K562 (cell line): ENCODE measurements at regions not wholly inside any gene's neighbourhood (a gene's known extent, or its start where the extent isn't known, plus 50 kb on each side); places are given as distances from the start of the nearest gene placed in this dataset.

ENCODE experiments used
- ATAC-seq: fragments of 200-7000 bp; cut with Tn5 transposase; 3 replicates; pipeline ENCODE4 v1.9.1; 2020; ENCODE audit warnings: moderate library complexity
- BruUV-seq: library from RNA; stranded (reverse); fragments of 400-500 nt; replicated peaks from 2 replicates; lab custom pipeline; 2021; lab: Mats Ljungman, UMichigan
- CTCF ChIA-PET: fragments of 300-600 bp; formaldehyde crosslinking; extraction: SDS; loops from one replicate; lab custom pipeline; 2021; ENCODE audit warnings: low intra/inter-chr PET ratio; lab: Yijun Ruan, JAX
- POLR2A ChIA-PET: fragments of 300-600, 350-650 bp; sonication (Branson Sonifier 250); formaldehyde crosslinking; extraction: SDS; loops from one replicate; lab custom pipeline; 2021; ENCODE audit warnings: antibody characterized with exemption, inconsistent platforms; lab: Yijun Ruan, JAX
- DNase-seq, 4 experiments: peaks; one replicate each; pipeline versions ENCODE4 v3.0.0 to v3.0.0-alpha.2; 2011 to 2018; ENCODE audit warnings: low spot score in 3 of 4, mixed read lengths in 3 of 4; ENCODE audit errors: extremely low read depth in 1 of 4
- FAIRE-seq: peaks from 2 replicates; lab custom pipeline; 2011; peaks lifted over from hg19 to GRCh38; lab: Jason Lieb, UNC
- H2AFZ ChIP-seq: 2 replicates; pipeline ENCODE4 v1.6.0; 2011; ENCODE audit warnings: low read depth, low read length, control low read depth, inconsistent platforms
- H3K27ac ChIP-seq: fragments of 200-600 bp; 3 replicates; pipeline ENCODE4 v1.8.0; 2011; ENCODE audit warnings: low read depth, mild to moderate bottlenecking, control low read depth, inconsistent platforms, low read length, moderate library complexity, mixed read lengths; ENCODE audit errors: extremely low read depth
- H3K27me3 ChIP-seq, 2 experiments: fragments of 300-600 bp in 1 of 2; 2 replicates in 1 of 2; 3 replicates in 1 of 2; pipeline versions ENCODE4 v1.6.0 to v1.8.0; 2011; ENCODE audit warnings: inconsistent platforms in 2 of 2, low read length in 2 of 2, mild to moderate bottlenecking in 1 of 2, mixed read lengths in 1 of 2, moderate library complexity in 1 of 2; ENCODE audit not compliant: control insufficient read depth in 2 of 2, insufficient read depth in 2 of 2
- H3K36me3 ChIP-seq: fragments of 300-600 bp; 3 replicates; pipeline ENCODE4 v1.8.0; 2011; ENCODE audit warnings: mild to moderate bottlenecking, low read length, inconsistent platforms; ENCODE audit not compliant: control insufficient read depth, insufficient read depth
- H3K4me1 ChIP-seq, 2 experiments: fragments of 200-600 bp in 1 of 2; replicated peaks in 1 of 2; 2 replicates in 1 of 2; 3 replicates in 1 of 2; pipeline versions ENCODE4 v1.5.1 to v1.8.0; 2011; ENCODE audit warnings: inconsistent platforms in 2 of 2, low read length in 2 of 2, mild to moderate bottlenecking in 1 of 2, mixed read lengths in 1 of 2, moderate library complexity in 1 of 2; ENCODE audit not compliant: control insufficient read depth in 2 of 2, insufficient read depth in 2 of 2
- H3K4me2 ChIP-seq: 2 replicates; pipeline ENCODE4 v1.6.1; 2011; ENCODE audit warnings: low read length, control low read depth, inconsistent platforms, mixed read lengths; ENCODE audit not compliant: insufficient read depth
- H3K4me3 ChIP-seq: fragments of 200-600 bp; sonication (generic), shearing (Covaris generic); 2 replicates; pipeline ENCODE4 v1.5.1; 2016; ENCODE audit warnings: control low read depth, inconsistent platforms
- H3K79me2 ChIP-seq: fragments of 200-600 bp; 3 replicates; pipeline ENCODE4 v1.8.0; 2011; ENCODE audit warnings: low read length, inconsistent platforms; ENCODE audit not compliant: control insufficient read depth, insufficient read depth
- H3K9ac ChIP-seq, 2 experiments: 2 replicates each; pipeline versions ENCODE4 v1.6.0 to v1.6.1; 2011; ENCODE audit warnings: low read depth in 2 of 2, low read length in 2 of 2, control low read depth in 1 of 2, inconsistent platforms in 1 of 2, mild to moderate bottlenecking in 1 of 2, mixed read lengths in 1 of 2; ENCODE audit not compliant: insufficient read depth in 1 of 2
- H3K9me1 ChIP-seq: one replicate; pipeline ENCODE4 v1.6.0; 2011; ENCODE audit warnings: inconsistent platforms, mild to moderate bottlenecking, low read length, moderate library complexity; ENCODE audit not compliant: control insufficient read depth, insufficient read depth
- H3K9me3 ChIP-seq: replicated peaks from 2 replicates; pipeline ENCODE4 v1.5.1; 2011; ENCODE audit warnings: low read depth, low read length, inconsistent platforms; ENCODE audit not compliant: control insufficient read depth, insufficient read depth
- H4K20me1 ChIP-seq: replicated peaks from 2 replicates; pipeline ENCODE4 v1.6.1; 2011; ENCODE audit warnings: low read length, inconsistent platforms, mixed read lengths; ENCODE audit not compliant: control insufficient read depth, insufficient read depth
- ETV1 ChIP-seq: fragments of 450-650 bp; conservative IDR thresholded peaks from 2 replicates; pipeline ENCODE4 v1.6.1; 2016; ENCODE audit warnings: missing genetic modification characterization, control low read depth, low read depth, missing compliant biosample characterization
- FOSL1 ChIP-seq: fragments of 200-800 bp; sonication (Bioruptor generic); conservative IDR thresholded peaks from 2 replicates; pipeline ENCODE4 v1.6.1; 2016; ENCODE audit warnings: missing genetic modification characterization, missing compliant biosample characterization
- FOXP1 ChIP-seq: sonication (generic); formaldehyde crosslinking; IDR thresholded peaks from 2 replicates; pipeline ENCODE4 v1.8.0; 2022; ENCODE audit warnings: mild to moderate bottlenecking, missing genetic modification reagents
- POLR2H ChIP-seq: IDR thresholded peaks from 2 replicates; pipeline ENCODE4 v1.6.1; 2016; ENCODE audit warnings: missing genetic modification characterization, low read depth, mild to moderate bottlenecking, control low read depth, missing compliant biosample characterization, moderate library complexity
- WGBS: fragments of 100-300 bp; shearing (Covaris generic); methylation state at CpG from one replicate; pipeline ENCODE4 v1.1.6; 2016; ENCODE audit warnings: low coverage, mixed read lengths; ENCODE audit not compliant: insufficient coverage; ENCODE audit errors: missing lambda C conversion rate; 5-methylcytosine and 5-hydroxymethylcytosine counted together
- in situ Hi-C: fragments of 300-500 bp; cut with MboI; formaldehyde crosslinking; loops from 4 replicates; pipeline ENCODE4 v1.15.0; 2018; ENCODE audit warnings: inconsistent platforms, mixed read lengths
- intact Hi-C: fragments of 100-400 bp; cut with micrococcal nuclease; formaldehyde crosslinking; loops from 2 replicates; pipeline ENCODE4 v1.14.2; 2022
- TF ChIP-seq, protein P1 (sequence below): fragments of 250-450 bp; sonication (Bioruptor Pico); IDR thresholded peaks from 2 replicates; pipeline ENCODE4 v1.8.0; 2022; ENCODE audit warnings: inconsistent platforms
- TF ChIP-seq, protein P2 (sequence below), 2 experiments: fragments of 450-650 bp in 1 of 2; sonication (generic) in 1 of 2; formaldehyde crosslinking in 1 of 2; IDR thresholded peaks in 1 of 2; conservative IDR thresholded peaks in 1 of 2; 2 replicates each; pipeline versions ENCODE4 v1.6.1 to v1.8.1; 2016 to 2023; ENCODE audit warnings: mild to moderate bottlenecking in 2 of 2, moderate library complexity in 2 of 2, inconsistent platforms in 1 of 2, missing genetic modification reagents in 1 of 2
- TF ChIP-seq, protein P3 (sequence below): fragments of 250-450 bp; sonication (Bioruptor Pico); IDR thresholded peaks from 2 replicates; pipeline ENCODE4 v1.9.0; 2021; ENCODE audit warnings: mild to moderate bottlenecking
- TF ChIP-seq, protein P4 (sequence below): sonication (generic); formaldehyde crosslinking; IDR thresholded peaks from 2 replicates; pipeline ENCODE4 v1.8.1; 2023; ENCODE audit warnings: mild to moderate bottlenecking, missing genetic modification reagents
- TF ChIP-seq, protein P5 (sequence below): fragments of 450-650 bp; IDR thresholded peaks from 2 replicates; pipeline ENCODE4 v1.6.1; 2016; ENCODE audit warnings: low read depth, mild to moderate bottlenecking, moderate library complexity

DNA sequence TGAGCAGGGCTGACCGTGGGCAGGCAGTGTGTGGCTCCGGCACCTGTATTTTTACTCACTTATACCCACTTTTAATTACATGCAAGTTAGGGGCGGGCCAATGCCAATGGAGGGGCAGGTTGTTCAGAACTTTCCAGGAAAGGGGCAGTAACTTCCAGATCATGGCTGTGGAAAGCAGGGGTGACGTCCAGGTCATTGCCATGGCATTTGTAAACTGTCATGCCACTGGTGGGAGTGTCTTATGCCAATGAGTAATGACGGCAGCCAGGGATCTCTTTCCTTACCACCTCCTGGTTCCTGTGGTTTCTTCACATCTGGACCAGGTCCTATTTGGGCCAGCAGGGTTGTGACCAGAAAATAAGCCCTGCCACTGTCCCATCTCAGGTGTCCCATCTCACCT is 258.7 kb downstream of the THBS2 start:
- Histone ChIP-seq H3K27me3 (peaks cover 13 to 34% of the 10 kb centered on the region in 2 experiments), H3K4me1 (no peaks in the 10 kb centered on the region), H3K4me3 (no peak overlapping the region), H3K9me3 (no peaks in the 10 kb centered on the region), H3K9me1 (no peaks in the 10 kb centered on the region), H3K36me3 (no peaks in the 10 kb centered on the region), H2AFZ (no peak overlapping the region), H3K79me2 (no peaks in the 10 kb centered on the region), H3K4me2 (no peak overlapping the region), H3K27ac (no peak overlapping the region), H4K20me1 (no peaks in the 10 kb centered on the region; the same call in 1 of the 2 replicates), H3K9ac (no peak overlapping the region)
- no peak for FAIRE-seq
- ChIA-PET CTCF (interaction anchor here (0.6 kb wide), 1 partner anchor 17 kb away, joined by 5 read pairs; no protein-coding TSS in a partner anchor), POLR2A (no interaction called here)
- no peak for ATAC-seq
- WGBS: 0% methylated on average over 5 of the region's 5 CpGs
- no peak for DNase-seq
- TF ChIP-seq FOXP1 (CRISPR knock-in tag): no peak
- TF ChIP-seq, protein P1, sequence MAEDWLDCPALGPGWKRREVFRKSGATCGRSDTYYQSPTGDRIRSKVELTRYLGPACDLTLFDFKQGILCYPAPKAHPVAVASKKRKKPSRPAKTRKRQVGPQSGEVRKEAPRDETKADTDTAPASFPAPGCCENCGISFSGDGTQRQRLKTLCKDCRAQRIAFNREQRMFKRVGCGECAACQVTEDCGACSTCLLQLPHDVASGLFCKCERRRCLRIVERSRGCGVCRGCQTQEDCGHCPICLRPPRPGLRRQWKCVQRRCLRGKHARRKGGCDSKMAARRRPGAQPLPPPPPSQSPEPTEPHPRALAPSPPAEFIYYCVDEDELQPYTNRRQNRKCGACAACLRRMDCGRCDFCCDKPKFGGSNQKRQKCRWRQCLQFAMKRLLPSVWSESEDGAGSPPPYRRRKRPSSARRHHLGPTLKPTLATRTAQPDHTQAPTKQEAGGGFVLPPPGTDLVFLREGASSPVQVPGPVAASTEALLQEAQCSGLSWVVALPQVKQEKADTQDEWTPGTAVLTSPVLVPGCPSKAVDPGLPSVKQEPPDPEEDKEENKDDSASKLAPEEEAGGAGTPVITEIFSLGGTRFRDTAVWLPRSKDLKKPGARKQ (CRISPR knock-in tag): no peak
- no peak for TF ChIP-seq ETV1 (tag)
- no peak for TF ChIP-seq FOSL1 (tag)
- TF ChIP-seq POLR2H (tag): no peak
- TF ChIP-seq, protein P2, sequence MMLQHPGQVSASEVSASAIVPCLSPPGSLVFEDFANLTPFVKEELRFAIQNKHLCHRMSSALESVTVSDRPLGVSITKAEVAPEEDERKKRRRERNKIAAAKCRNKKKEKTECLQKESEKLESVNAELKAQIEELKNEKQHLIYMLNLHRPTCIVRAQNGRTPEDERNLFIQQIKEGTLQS (IDR thresholded peaks at IDR 0.05): no peak
- TF ChIP-seq, protein P2 (CRISPR knock-in tag; conservative IDR thresholded peaks at IDR 0.05): no peak
- TF ChIP-seq, protein P3, sequence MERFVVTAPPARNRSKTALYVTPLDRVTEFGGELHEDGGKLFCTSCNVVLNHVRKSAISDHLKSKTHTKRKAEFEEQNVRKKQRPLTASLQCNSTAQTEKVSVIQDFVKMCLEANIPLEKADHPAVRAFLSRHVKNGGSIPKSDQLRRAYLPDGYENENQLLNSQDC (CRISPR knock-in tag): no peak
- TF ChIP-seq, protein P4, sequence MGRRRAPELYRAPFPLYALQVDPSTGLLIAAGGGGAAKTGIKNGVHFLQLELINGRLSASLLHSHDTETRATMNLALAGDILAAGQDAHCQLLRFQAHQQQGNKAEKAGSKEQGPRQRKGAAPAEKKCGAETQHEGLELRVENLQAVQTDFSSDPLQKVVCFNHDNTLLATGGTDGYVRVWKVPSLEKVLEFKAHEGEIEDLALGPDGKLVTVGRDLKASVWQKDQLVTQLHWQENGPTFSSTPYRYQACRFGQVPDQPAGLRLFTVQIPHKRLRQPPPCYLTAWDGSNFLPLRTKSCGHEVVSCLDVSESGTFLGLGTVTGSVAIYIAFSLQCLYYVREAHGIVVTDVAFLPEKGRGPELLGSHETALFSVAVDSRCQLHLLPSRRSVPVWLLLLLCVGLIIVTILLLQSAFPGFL (CRISPR knock-in tag): no peak
- TF ChIP-seq, protein P5, sequence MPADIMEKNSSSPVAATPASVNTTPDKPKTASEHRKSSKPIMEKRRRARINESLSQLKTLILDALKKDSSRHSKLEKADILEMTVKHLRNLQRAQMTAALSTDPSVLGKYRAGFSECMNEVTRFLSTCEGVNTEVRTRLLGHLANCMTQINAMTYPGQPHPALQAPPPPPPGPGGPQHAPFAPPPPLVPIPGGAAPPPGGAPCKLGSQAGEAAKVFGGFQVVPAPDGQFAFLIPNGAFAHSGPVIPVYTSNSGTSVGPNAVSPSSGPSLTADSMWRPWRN: no peak
- no TSS peak for BruUV-seq
- in situ Hi-C loops: no loop called here
- intact Hi-C loops: no loop called here
